Suprapubic skin (tissue), 3 donors: ENCODE measurements at regions not wholly inside any gene's neighbourhood (a gene's known extent, or its start where the extent isn't known, plus 50 kb on each side); places are given as distances from the start of the nearest gene placed in this dataset.

Source experiments
- CTCF ChIP-seq, 2 donors: fragments of 200-600 bp in 1 of 2; fragments of 450-650 bp in 1 of 2; sonication (generic) in 1 of 2; IDR thresholded peaks; one replicate each; pipeline ENCODE4 v1.5.1; 2016 to 2019; ENCODE audit warnings: antibody characterized with exemption in 2 of 2, mild to moderate bottlenecking in 1 of 2, moderate library complexity in 1 of 2
- EP300 ChIP-seq: sonication (generic); formaldehyde crosslinking; IDR thresholded peaks from one replicate; pipeline ENCODE4 v1.6.1; 2017; ENCODE audit warnings: antibody characterized with exemption
- POLR2A ChIP-seq, 2 donors: fragments of 450-650 bp; IDR thresholded peaks; one replicate each; pipeline ENCODE4 v1.6.1; 2017; ENCODE audit warnings: antibody characterized with exemption in 2 of 2, mild to moderate bottlenecking in 2 of 2, moderate library complexity in 2 of 2

- TF ChIP-seq CTCF (IDR thresholded peaks at IDR 0.05) (no peak), POLR2A (IDR thresholded peaks at IDR 0.05) (no peak), EP300 (no peak)
Observed at GRCh38 chr20:61030130-61030529, 221.9 kb upstream of the CDH4 start.
